HL-60 (cell line): ENCODE measurements at regions not wholly inside any gene's neighbourhood (a gene's known extent, or its start where the extent isn't known, plus 50 kb on each side); places are given as distances from the start of the nearest gene placed in this dataset.
A peak's percentile ranks its signal among the peaks of the same experiment; 100 is the strongest.

Experiments
- DNase-seq, 2 experiments: peaks; one replicate each; pipeline ENCODE4 v3.0.0-alpha.2; 2010 to 2020; ENCODE audit warnings: low read depth in 1 of 2, low spot score in 1 of 2
- H3K27ac ChIP-seq: fragments of 250-450 bp; sonication (Bioruptor Pico); replicated peaks from 2 replicates; pipeline ENCODE4 v1.5.1; 2020; ENCODE audit warnings: mild to moderate bottlenecking, moderate library complexity
- H3K27me3 ChIP-seq: fragments of 250-450 bp; sonication (Bioruptor Pico); 2 replicates; pipeline ENCODE4 v1.5.1; 2021; ENCODE audit warnings: mild to moderate bottlenecking, moderate library complexity; ENCODE audit not compliant: insufficient read depth, poor library complexity, severe bottlenecking
- H3K4me3 ChIP-seq: replicated peaks from 2 replicates; pipeline ENCODE4 v1.5.1; 2011; ENCODE audit warnings: mild to moderate bottlenecking, control low read depth, low read length; ENCODE audit not compliant: insufficient read depth
- CTCF ChIP-seq: IDR thresholded peaks from one replicate; pipeline ENCODE4 v1.5.1; 2011; ENCODE audit warnings: low read length, control low read depth, inconsistent platforms; ENCODE audit not compliant: insufficient read depth
- GABPA ChIP-seq: IDR thresholded peaks from 2 replicates; pipeline ENCODE4 v1.6.1; 2012; ENCODE audit warnings: low read depth
- POLR2AphosphoS5 ChIP-seq: IDR thresholded peaks from 2 replicates; pipeline ENCODE4 v1.6.1; 2012; ENCODE audit warnings: low read depth
- REST ChIP-seq: IDR thresholded peaks from 2 replicates; pipeline ENCODE4 v1.6.1; 2012; ENCODE audit warnings: low read depth; ENCODE audit not compliant: insufficient replicate concordance
- SPI1 ChIP-seq: IDR thresholded peaks from 2 replicates; pipeline ENCODE4 v1.6.1; 2012; ENCODE audit warnings: low read depth, mild to moderate bottlenecking, borderline replicate concordance

GRCh38 chr17:77665833-77666232 is 292.7 kb upstream of the TNRC6C start:
- no peak for TF ChIP-seq POLR2AphosphoS5
- TF ChIP-seq GABPA: no peak
- TF ChIP-seq CTCF: no peak
- no peak for TF ChIP-seq REST
- TF ChIP-seq SPI1: no peak
- Histone ChIP-seq H3K4me3 (no peak overlapping the region), H3K27me3 (no peaks in the 10 kb centered on the region), H3K27ac (no peak overlapping the region)
- DNase-seq: no peak

- Histone ChIP-seq H3K4me3 (no peak overlapping the region), H3K27ac (peak overlapping the region; percentile 43), H3K27me3 (no peaks in the 10 kb centered on the region)
- no peak for TF ChIP-seq POLR2AphosphoS5
- TF ChIP-seq SPI1: peak; percentile 83
- TF ChIP-seq REST: no peak
- no peak for DNase-seq
Observed at GRCh38 chr17:77666462-77666861, 292.0 kb upstream of the TNRC6C start.

GRCh38 chr17:77666881-77667395 is 291.6 kb upstream of the TNRC6C start:
- TF ChIP-seq GABPA (no peak), CTCF (no peak), POLR2AphosphoS5 (no peak), SPI1 (no peak), REST (no peak)
- peak in 1 of 2 experiments; percentile 60 for DNase-seq
- Histone ChIP-seq H3K27me3 (no peaks in the 10 kb centered on the region), H3K27ac (peak overlapping the region; percentile 43), H3K4me3 (no peak overlapping the region)
